T-cell (primary cell): ENCODE measurements at regions not wholly inside any gene's neighbourhood (a gene's known extent, or its start where the extent isn't known, plus 50 kb on each side); places are given as distances from the start of the nearest gene placed in this dataset.
"Not testable (repeated sequence)": the region's sequence is repeated elsewhere in the genome, so short reads cannot be mapped to it uniquely, and the experiment has no call there.

Experiments
- ATAC-seq, 4 experiments: fragments of 200-7000 bp in 3 of 4; fragments of 150-1000 bp in 1 of 4; cut with Tn5 transposase; replicated peaks in 1 of 4; 1 replicate in 3 of 4; 2 replicates in 1 of 4; pipeline ENCODE4 v1.10.0; 2021; ENCODE audit warnings: moderate library complexity in 3 of 4, mild to moderate bottlenecking in 2 of 4, moderate number of reproducible peaks in 1 of 4
- CTCF ChIA-PET, 2 donors: fragments of 300-600 bp; sonication (Branson Sonifier 250); formaldehyde crosslinking; loops; one replicate each; lab custom pipeline; 2022; ENCODE audit warnings: antibody characterized with exemption in 2 of 2; lab: Charles Lee
- POLR2A ChIA-PET, 2 donors: fragments of 300-600 bp; sonication (Branson Sonifier 250); formaldehyde crosslinking; loops; one replicate each; lab custom pipeline; 2022; ENCODE audit warnings: antibody characterized with exemption in 2 of 2; lab: Charles Lee
- DNase-seq, 35 experiments: peaks; one replicate each; pipeline versions ENCODE4 v3.0.0 to v3.0.0-alpha.2; 2013 to 2023
- H3K27ac ChIP-seq: one replicate; pipeline ENCODE4 v1.5.1; 2013; ENCODE audit warnings: low read length
- H3K27me3 ChIP-seq, 2 experiments: replicated peaks in 1 of 2; 1 replicate in 1 of 2; 2 replicates in 1 of 2; pipeline versions ENCODE4 v1.6.1 to v1.7.0; 2013; ENCODE audit warnings: low read length in 1 of 2, mixed read lengths in 1 of 2; ENCODE audit not compliant: control insufficient read depth in 2 of 2, insufficient read depth in 2 of 2; ENCODE audit errors: extremely low read depth in 1 of 2
- H3K36me3 ChIP-seq, 2 donors: 1 replicate in 1 of 2; 2 replicates in 1 of 2; pipeline versions ENCODE4 v1.6.1 to v1.7.0; 2013; ENCODE audit warnings: low read length in 1 of 2; ENCODE audit not compliant: control insufficient read depth in 2 of 2, insufficient read depth in 1 of 2; ENCODE audit errors: extremely low read depth in 1 of 2
- H3K4me1 ChIP-seq, 2 experiments: 1 replicate in 1 of 2; 2 replicates in 1 of 2; pipeline versions ENCODE4 v1.6.1 to v1.7.0; 2013; ENCODE audit warnings: low read length in 2 of 2, mixed read lengths in 1 of 2; ENCODE audit not compliant: insufficient read depth in 2 of 2, control insufficient read depth in 1 of 2; ENCODE audit errors: extremely low read depth in 1 of 2
- H3K4me3 ChIP-seq, 2 donors: 1 replicate in 1 of 2; 2 replicates in 1 of 2; pipeline versions ENCODE4 v1.5.1 to v1.7.0; 2013; ENCODE audit warnings: mild to moderate bottlenecking in 2 of 2, low read length in 1 of 2, moderate library complexity in 1 of 2; ENCODE audit not compliant: control insufficient read depth in 1 of 2; ENCODE audit errors: extremely low read depth in 1 of 2
- H3K9me3 ChIP-seq: 2 replicates; pipeline ENCODE4 v1.7.0; 2013
- H3K27ac Mint-ChIP-seq, 2 donors: one replicate each; pipeline ENCODE4 v1.8.0; 2020 to 2021; ENCODE audit warnings: mild to moderate bottlenecking in 2 of 2, mixed read lengths in 2 of 2
- H3K27me3 Mint-ChIP-seq, 2 donors: one replicate each; pipeline ENCODE4 v1.8.0; 2021 to 2022; ENCODE audit warnings: mixed read lengths in 2 of 2
- H3K36me3 Mint-ChIP-seq: one replicate; pipeline ENCODE4 v1.8.0; 2021; ENCODE audit warnings: mixed read lengths
- H3K4me1 Mint-ChIP-seq, 3 donors: one replicate each; pipeline ENCODE4 v1.8.0; 2020 to 2022; ENCODE audit warnings: mixed read lengths in 3 of 3, mild to moderate bottlenecking in 1 of 3
- H3K4me3 Mint-ChIP-seq, 3 donors: one replicate each; pipeline ENCODE4 v1.8.0; 2020 to 2022; ENCODE audit warnings: mild to moderate bottlenecking in 3 of 3, mixed read lengths in 3 of 3, moderate library complexity in 3 of 3
- H3K9me3 Mint-ChIP-seq, 3 donors: one replicate each; pipeline ENCODE4 v1.8.0; 2020 to 2022; ENCODE audit warnings: mixed read lengths in 3 of 3
- WGBS: methylation state at CpG from one replicate; pipeline ENCODE4 v1.1.5; 2013; ENCODE audit warnings: missing lambda C conversion rate; ENCODE audit not compliant: insufficient coverage; 5-methylcytosine and 5-hydroxymethylcytosine counted together

GRCh38 chr6:167709776-167710336, 116.9 kb upstream of the AFDN start:
- H3K4me3 ChIP-seq, CTCF ChIA-PET, H3K4me3 Mint-ChIP-seq, H3K9me3 Mint-ChIP-seq, H3K27ac ChIP-seq, H3K27ac Mint-ChIP-seq, ATAC-seq, H3K36me3 ChIP-seq, H3K36me3 Mint-ChIP-seq, POLR2A ChIA-PET, H3K9me3 ChIP-seq, DNase-seq: not testable (repeated sequence)
- Mint-ChIP-seq H3K4me1 (peaks cover 28 to 37% (median 35%) of the 10 kb centered on the region in 3 donors), H3K27me3 (peaks cover 64 to 74% of the 10 kb centered on the region in 2 donors)
- Histone ChIP-seq H3K4me1 (peaks cover 6 to 21% of the 10 kb centered on the region in 2 experiments), H3K27me3 (peaks cover 2 to 84% of the 10 kb centered on the region in 2 experiments)
- WGBS = 80% methylated on average over 1 of the region's 11 CpGs

- Histone ChIP-seq H3K27me3 (peaks cover 2 to 82% of the 10 kb centered on the region in 2 experiments), H3K4me3 (no peak overlapping the region), H3K4me1 (peaks cover 5 to 15% of the 10 kb centered on the region in 2 experiments), H3K36me3 (no peaks in the 10 kb centered on the region), H3K27ac (no peak overlapping the region), H3K9me3 (no peaks in the 10 kb centered on the region)
- no peak overlapping the region for H3K27ac Mint-ChIP-seq
- DNase-seq (no peak), ATAC-seq (no peak)
- no peaks in the 10 kb centered on the region for H3K9me3 Mint-ChIP-seq
- 83% methylated on average over 8 of the region's 13 CpGs for WGBS
- POLR2A ChIA-PET = no interaction called here
- peaks cover 64 to 71% of the 10 kb centered on the region in 2 donors for H3K27me3 Mint-ChIP-seq
- H3K4me1 Mint-ChIP-seq = peaks cover 23 to 31% (median 29%) of the 10 kb centered on the region in 3 donors
- CTCF ChIA-PET = no interaction called here
- no peak overlapping the region for H3K4me3 Mint-ChIP-seq
- H3K36me3 Mint-ChIP-seq = no peaks in the 10 kb centered on the region
Observed at GRCh38 chr6:167710363-167710920, 116.3 kb upstream of the AFDN start.

- WGBS = 93% methylated on average over 4 of the region's 8 CpGs
- no peaks in the 10 kb centered on the region for H3K36me3 Mint-ChIP-seq
- Histone ChIP-seq H3K4me1 (peaks cover 0 to 10% of the 10 kb centered on the region in 2 experiments), H3K27me3 (peaks cover 2 to 78% of the 10 kb centered on the region in 2 experiments), H3K27ac (no peak overlapping the region), H3K4me3 (no peak overlapping the region), H3K36me3 (no peaks in the 10 kb centered on the region), H3K9me3 (no peaks in the 10 kb centered on the region)
- H3K27me3 Mint-ChIP-seq = peaks cover 65 to 70% of the 10 kb centered on the region in 2 donors
- ChIA-PET CTCF (no interaction called here), POLR2A (no interaction called here)
- no peaks in the 10 kb centered on the region for H3K9me3 Mint-ChIP-seq
- no peak overlapping the region for H3K4me3 Mint-ChIP-seq
- DNase-seq = no peak
- ATAC-seq = no peak
- peaks cover 16 to 23% (median 23%) of the 10 kb centered on the region in 3 donors for H3K4me1 Mint-ChIP-seq
- H3K27ac Mint-ChIP-seq = no peak overlapping the region
Observed at GRCh38 chr6:167711211-167711610, 115.5 kb upstream of the AFDN start.

GRCh38 chr6:167711768-167712730, 114.7 kb upstream of the AFDN start:
- ChIA-PET CTCF (no interaction called here), POLR2A (no interaction called here)
- no peak overlapping the region for H3K27ac ChIP-seq
- H3K36me3 ChIP-seq = no peaks in the 10 kb centered on the region
- Mint-ChIP-seq H3K4me1 (peaks cover 7 to 16% (median 15%) of the 10 kb centered on the region in 3 donors), H3K4me3 (no peak overlapping the region), H3K36me3 (no peaks in the 10 kb centered on the region), H3K27ac (peak overlapping the region in 1 of 2 donors; percentile 10), H3K9me3 (no peaks in the 10 kb centered on the region), H3K27me3 (peaks cover 64 to 65% of the 10 kb centered on the region in 2 donors)
- 84% methylated on average over 11 of the region's 19 CpGs for WGBS
- no peak overlapping the region for H3K4me3 ChIP-seq
- H3K9me3 ChIP-seq = no peaks in the 10 kb centered on the region
- peaks cover 2 to 72% of the 10 kb centered on the region in 2 experiments for H3K27me3 ChIP-seq
- no peak for ATAC-seq
- H3K4me1 ChIP-seq = peaks cover 0 to 1% of the 10 kb centered on the region in 2 experiments
- no peak for DNase-seq

- H3K4me1 ChIP-seq = no peaks in the 10 kb centered on the region
- no peak overlapping the region for H3K4me3 ChIP-seq
- Mint-ChIP-seq H3K9me3 (peaks cover 0 to 5% (median 0%) of the 10 kb centered on the region in 3 donors), H3K4me3 (no peak overlapping the region), H3K36me3 (no peaks in the 10 kb centered on the region), H3K27ac (peak overlapping the region in 1 of 2 donors; percentile 10), H3K4me1 (peaks cover 6 to 9% (median 8%) of the 10 kb centered on the region in 3 donors), H3K27me3 (peaks cover 57 to 63% of the 10 kb centered on the region in 2 donors)
- ATAC-seq (no peak), DNase-seq (no peak)
- CTCF ChIA-PET = no interaction called here
- POLR2A ChIA-PET = no interaction called here
- 86% methylated on average over 14 of the region's 18 CpGs for WGBS
- H3K9me3 ChIP-seq = no peaks in the 10 kb centered on the region
- peaks cover 0 to 67% of the 10 kb centered on the region in 2 experiments for H3K27me3 ChIP-seq
- H3K27ac ChIP-seq = no peak overlapping the region
- H3K36me3 ChIP-seq = no peaks in the 10 kb centered on the region
Observed at GRCh38 chr6:167712731-167713475, 113.8 kb upstream of the AFDN start.

- no peak overlapping the region for H3K27ac ChIP-seq
- Mint-ChIP-seq H3K9me3 (peaks cover 0 to 6% (median 0%) of the 10 kb centered on the region in 3 donors), H3K27me3 (peaks cover 53 to 64% of the 10 kb centered on the region in 2 donors), H3K27ac (no peak overlapping the region), H3K4me3 (no peak overlapping the region), H3K36me3 (no peaks in the 10 kb centered on the region), H3K4me1 (peaks cover 1 to 2% (median 2%) of the 10 kb centered on the region in 3 donors)
- peaks cover 0 to 55% of the 10 kb centered on the region in 2 experiments for H3K27me3 ChIP-seq
- WGBS = 41% methylated on average over 6 of the region's 8 CpGs
- no peaks in the 10 kb centered on the region for H3K4me1 ChIP-seq
- no peaks in the 10 kb centered on the region for H3K9me3 ChIP-seq
- CTCF ChIA-PET = interaction anchor here (0.5 to 0.7 kb wide), 2 partner anchors 11 to 1437 kb away, joined by 3 read pairs; no protein-coding TSS in a partner anchor
- H3K36me3 ChIP-seq = no peaks in the 10 kb centered on the region
- no peak overlapping the region for H3K4me3 ChIP-seq
- DNase-seq = no peak
- ATAC-seq = no peak
- POLR2A ChIA-PET = no interaction called here
Observed at GRCh38 chr6:167714152-167714551, 112.6 kb upstream of the AFDN start.
